Keratinocyte (primary cell): ENCODE measurements at regions not wholly inside any gene's neighbourhood (a gene's known extent, or its start where the extent isn't known, plus 50 kb on each side); places are given as distances from the start of the nearest gene placed in this dataset.
"Not testable (repeated sequence)": the region's sequence is repeated elsewhere in the genome, so short reads cannot be mapped to it uniquely, and the experiment has no call there.

Source experiments
- DNase-seq: peaks from one replicate; pipeline ENCODE4 v3.0.0-alpha.2; 2011; ENCODE audit warnings: low read depth, missing footprints, low spot score
- FAIRE-seq: peaks from 2 replicates; lab custom pipeline; 2011; peaks lifted over from hg19 to GRCh38; lab: Jason Lieb, UNC
- H2AFZ ChIP-seq: 2 replicates; pipeline ENCODE4 v1.6.0; 2012; ENCODE audit warnings: low read length, control low read depth, inconsistent platforms; ENCODE audit not compliant: control insufficient read depth
- H3K27ac ChIP-seq: 2 replicates; pipeline ENCODE4 v1.5.1; 2011; ENCODE audit warnings: low read length; ENCODE audit not compliant: control insufficient read depth, insufficient read depth
- H3K27me3 ChIP-seq: 3 replicates; pipeline ENCODE4 v1.6.0; 2011; ENCODE audit warnings: low read length; ENCODE audit not compliant: control insufficient read depth, insufficient read depth; ENCODE audit errors: extremely low read depth
- H3K36me3 ChIP-seq, 2 experiments: 2 replicates in 1 of 2; 3 replicates in 1 of 2; pipeline ENCODE4 v1.5.1; 2011; ENCODE audit warnings: low read length in 2 of 2, mild to moderate bottlenecking in 1 of 2; ENCODE audit not compliant: control insufficient read depth in 2 of 2, insufficient read depth in 2 of 2; ENCODE audit errors: extremely low read depth in 1 of 2
- H3K4me1 ChIP-seq: 3 replicates; pipeline ENCODE4 v1.5.1; 2011; ENCODE audit warnings: low read length; ENCODE audit not compliant: control insufficient read depth, insufficient read depth; ENCODE audit errors: extremely low read depth
- H3K4me2 ChIP-seq: 3 replicates; pipeline ENCODE4 v1.6.0; 2011; ENCODE audit warnings: low read depth, low read length; ENCODE audit not compliant: control insufficient read depth, insufficient read depth; ENCODE audit errors: extremely low read depth
- H3K4me3 ChIP-seq, 3 experiments: fragments of 200-600 bp in 1 of 3; sonication (generic) in 1 of 3; 2 replicates in 2 of 3; 3 replicates in 1 of 3; pipeline ENCODE4 v1.5.1; 2011 to 2016; ENCODE audit warnings: low read length in 3 of 3, mild to moderate bottlenecking in 3 of 3, control low read depth in 2 of 3, inconsistent platforms in 1 of 3, low read depth in 1 of 3, mixed read lengths in 1 of 3, mixed run types in 1 of 3, moderate library complexity in 1 of 3; ENCODE audit not compliant: control insufficient read depth in 2 of 3, insufficient read depth in 2 of 3; ENCODE audit errors: extremely low read depth in 1 of 3
- H3K79me2 ChIP-seq: 2 replicates; pipeline ENCODE4 v1.6.0; 2012; ENCODE audit warnings: low read length; ENCODE audit not compliant: control insufficient read depth, insufficient read depth
- H3K9ac ChIP-seq: 3 replicates; pipeline ENCODE4 v1.6.0; 2011; ENCODE audit warnings: low read length; ENCODE audit not compliant: control insufficient read depth, insufficient read depth; ENCODE audit errors: extremely low read depth
- H3K9me1 ChIP-seq: 3 replicates; pipeline ENCODE4 v1.6.0; 2011; ENCODE audit warnings: low read length; ENCODE audit not compliant: control insufficient read depth, insufficient read depth; ENCODE audit errors: extremely low read depth
- H3K9me3 ChIP-seq: 2 replicates; pipeline ENCODE4 v1.5.1; 2012; ENCODE audit warnings: low read depth, low read length; ENCODE audit not compliant: control insufficient read depth
- H4K20me1 ChIP-seq: 3 replicates; pipeline ENCODE4 v1.6.0; 2011; ENCODE audit warnings: low read length; ENCODE audit not compliant: control insufficient read depth, insufficient read depth; ENCODE audit errors: extremely low read depth
- EZH2 ChIP-seq: IDR thresholded peaks from one replicate; pipeline ENCODE4 v1.6.1; 2012; ENCODE audit warnings: inconsistent platforms, mild to moderate bottlenecking, low read length, moderate library complexity
- dilution Hi-C: fragments of 300-500 bp; cut with MboI; formaldehyde crosslinking; loops from one replicate; pipeline ENCODE4 v1.7.0; 2020; ENCODE audit warnings: low sequenced_read_pairs; ENCODE audit not compliant: extremely low pct_ligation_motif_present
- TF ChIP-seq, protein P1 (sequence below), 3 experiments: IDR thresholded peaks in 1 of 3; conservative IDR thresholded peaks in 1 of 3; optimal IDR thresholded peaks in 1 of 3; 2 replicates in 2 of 3; 3 replicates in 1 of 3; pipeline versions ENCODE3 to v1.5.1; 2011; ENCODE audit warnings: low read length in 3 of 3, mild to moderate bottlenecking in 3 of 3, moderate library complexity in 2 of 3, control low read depth in 1 of 3, inconsistent platforms in 1 of 3; ENCODE audit not compliant: insufficient read depth in 2 of 3; ENCODE audit errors: extremely low read depth in 1 of 3

DNA sequence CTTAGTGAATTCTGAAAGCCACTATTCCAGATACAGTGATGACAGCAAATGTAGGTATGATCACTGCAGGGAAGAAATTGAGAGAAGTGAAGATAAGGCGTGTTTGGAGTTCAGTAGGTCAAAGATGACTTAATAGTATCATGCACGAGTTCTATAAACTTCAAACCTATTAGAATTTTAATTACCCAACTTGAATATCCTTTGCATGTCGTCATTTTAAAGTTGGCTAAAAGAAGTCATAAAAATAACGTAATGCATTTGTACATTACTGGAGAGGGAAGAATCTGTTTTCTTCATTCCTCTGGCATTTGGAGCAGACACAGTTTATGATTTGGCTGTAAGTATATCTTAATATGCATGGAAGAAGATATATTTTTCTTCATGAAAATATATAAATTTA, 68.6 kb upstream of the MXRA5 start:
- no peak overlapping the region for H2AFZ ChIP-seq
- H3K36me3 ChIP-seq: no peaks in the 10 kb centered on the region
- FAIRE-seq (no peak), DNase-seq (no peak)
- no peaks in the 10 kb centered on the region for H3K79me2 ChIP-seq
- no peaks in the 10 kb centered on the region for H3K9me3 ChIP-seq
- H3K9ac ChIP-seq: no peak overlapping the region
- no peak for TF ChIP-seq EZH2
- TF ChIP-seq, protein P1, sequence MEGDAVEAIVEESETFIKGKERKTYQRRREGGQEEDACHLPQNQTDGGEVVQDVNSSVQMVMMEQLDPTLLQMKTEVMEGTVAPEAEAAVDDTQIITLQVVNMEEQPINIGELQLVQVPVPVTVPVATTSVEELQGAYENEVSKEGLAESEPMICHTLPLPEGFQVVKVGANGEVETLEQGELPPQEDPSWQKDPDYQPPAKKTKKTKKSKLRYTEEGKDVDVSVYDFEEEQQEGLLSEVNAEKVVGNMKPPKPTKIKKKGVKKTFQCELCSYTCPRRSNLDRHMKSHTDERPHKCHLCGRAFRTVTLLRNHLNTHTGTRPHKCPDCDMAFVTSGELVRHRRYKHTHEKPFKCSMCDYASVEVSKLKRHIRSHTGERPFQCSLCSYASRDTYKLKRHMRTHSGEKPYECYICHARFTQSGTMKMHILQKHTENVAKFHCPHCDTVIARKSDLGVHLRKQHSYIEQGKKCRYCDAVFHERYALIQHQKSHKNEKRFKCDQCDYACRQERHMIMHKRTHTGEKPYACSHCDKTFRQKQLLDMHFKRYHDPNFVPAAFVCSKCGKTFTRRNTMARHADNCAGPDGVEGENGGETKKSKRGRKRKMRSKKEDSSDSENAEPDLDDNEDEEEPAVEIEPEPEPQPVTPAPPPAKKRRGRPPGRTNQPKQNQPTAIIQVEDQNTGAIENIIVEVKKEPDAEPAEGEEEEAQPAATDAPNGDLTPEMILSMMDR (optimal IDR thresholded peaks at IDR 0.05 in 1 of 3, IDR thresholded peaks at IDR 0.05 in 1 of 3, conservative IDR thresholded peaks at IDR 0.05 in 1 of 3; ENCODE audit: extremely low read depth in 1 of 3, insufficient read depth in 2 of 3, low read length in 3 of 3): no peak
- H3K27ac ChIP-seq: no peak overlapping the region
- H3K4me3 ChIP-seq: no peak overlapping the region
- no peak overlapping the region for H3K4me2 ChIP-seq
- H3K9me1 ChIP-seq: no peaks in the 10 kb centered on the region
- dilution Hi-C loops: no loop called here
- H3K4me1 ChIP-seq: no peaks in the 10 kb centered on the region
- no peaks in the 10 kb centered on the region for H4K20me1 ChIP-seq
- H3K27me3 ChIP-seq: no peaks in the 10 kb centered on the region

DNA sequence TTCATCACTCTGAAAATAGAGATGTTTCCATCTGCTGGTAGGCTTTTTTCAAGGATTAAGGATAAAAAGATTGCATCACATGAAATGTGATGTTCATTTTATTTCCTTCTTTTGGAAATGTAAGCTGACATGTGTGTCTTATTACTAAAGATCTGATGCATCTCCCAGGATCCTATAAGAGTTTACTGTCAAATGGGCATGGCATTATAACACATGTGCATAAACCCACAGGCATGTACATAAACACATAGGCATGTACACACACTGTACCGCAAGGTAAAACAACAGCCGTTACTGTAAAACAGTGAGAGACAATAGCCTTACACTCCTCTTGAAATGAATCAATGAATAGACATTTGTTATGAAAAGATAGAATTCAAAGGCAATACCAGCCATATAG, 65.2 kb upstream of the MXRA5 start:
- H3K36me3 ChIP-seq, H3K27ac ChIP-seq, H3K79me2 ChIP-seq, H3K9ac ChIP-seq, DNase-seq, H3K4me3 ChIP-seq, H3K9me3 ChIP-seq, H3K27me3 ChIP-seq, H2AFZ ChIP-seq, H3K9me1 ChIP-seq, H4K20me1 ChIP-seq, H3K4me2 ChIP-seq, H3K4me1 ChIP-seq, dilution Hi-C loops: not testable (repeated sequence)
- peak; percentile 13 for FAIRE-seq

DNA sequence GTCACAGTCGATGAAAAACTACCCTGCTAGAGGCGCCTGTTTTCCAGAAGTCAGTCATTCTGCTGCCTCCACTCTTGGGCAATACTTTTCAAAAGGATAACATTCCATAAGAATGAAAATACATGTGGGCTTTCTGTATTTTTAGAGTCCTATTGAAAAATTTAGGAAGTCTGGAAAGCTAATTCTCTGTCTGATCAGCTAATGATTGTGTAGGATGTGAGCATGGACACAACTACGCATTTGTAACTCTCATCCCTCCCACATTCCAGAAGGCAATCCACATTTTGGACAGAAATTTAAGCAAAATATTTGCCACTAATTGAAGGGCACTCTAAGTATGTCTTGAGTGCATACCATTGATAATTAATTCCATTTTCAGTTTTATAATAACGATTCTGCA, 63.5 kb upstream of the MXRA5 start:
- H3K9ac ChIP-seq, H3K36me3 ChIP-seq, FAIRE-seq, H2AFZ ChIP-seq, dilution Hi-C loops, H3K79me2 ChIP-seq, H3K9me3 ChIP-seq, H4K20me1 ChIP-seq, H3K4me2 ChIP-seq, DNase-seq, H3K4me3 ChIP-seq, H3K9me1 ChIP-seq, H3K27ac ChIP-seq, H3K27me3 ChIP-seq, H3K4me1 ChIP-seq: not testable (repeated sequence)
